NCI-H526 treated with DMSO at 0.1 percent for 48 hours (cell line): ENCODE measurements at regions not wholly inside any gene's neighbourhood (a gene's known extent, or its start where the extent isn't known, plus 50 kb on each side); places are given as distances from the start of the nearest gene placed in this dataset.

Experiments used
- DNase-seq: peaks from one replicate; lab custom pipeline; 2025; lab: John Stamatoyannopoulos, UW

- DNase-seq: no peak
Measured at GRCh38 chr9:117547904-117548303, 133.0 kb upstream of the ASTN2 start.

- DNase-seq: no peak
Measured at GRCh38 chr9:117546894-117547678, 132.2 kb upstream of the ASTN2 start.

GRCh38 chr9:117545846-117546245, 131.0 kb upstream of the ASTN2 start:
- DNase-seq: no peak

- no peak for DNase-seq
Measured at GRCh38 chr9:117543089-117543488, 128.2 kb upstream of the ASTN2 start.

GRCh38 chr9:117542021-117542420, 127.2 kb upstream of the ASTN2 start:
- no peak for DNase-seq

DNA sequence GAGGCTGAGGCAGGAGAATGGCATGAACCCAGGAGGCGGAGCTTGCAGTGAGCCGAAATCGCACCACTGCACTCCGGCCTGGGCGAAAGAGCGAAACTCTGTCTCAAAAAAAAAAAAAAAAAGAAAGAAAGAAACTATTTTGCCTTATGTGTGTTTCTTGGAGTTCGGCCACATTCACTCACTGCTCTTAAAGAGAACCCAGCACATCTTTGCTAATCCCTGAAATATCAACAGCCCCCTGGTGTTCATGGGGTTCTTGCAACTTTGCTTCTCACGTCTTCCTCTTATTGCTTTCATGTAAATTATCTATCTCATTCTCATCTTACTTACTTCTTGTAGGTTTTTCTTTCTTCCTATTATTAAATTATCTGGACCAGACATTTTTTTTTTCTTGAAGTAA, 126.3 kb upstream of the ASTN2 start:
- no peak for DNase-seq

- DNase-seq: no peak
Measured at GRCh38 chr9:117535973-117536372, 121.1 kb upstream of the ASTN2 start.

- DNase-seq: no peak
Measured at GRCh38 chr9:117535434-117535833, 120.6 kb upstream of the ASTN2 start.

GRCh38 chr9:117528225-117528624, 113.4 kb upstream of the ASTN2 start:
- no peak for DNase-seq

GRCh38 chr9:117526674-117527073, 111.8 kb upstream of the ASTN2 start:
- DNase-seq: no peak

DNA sequence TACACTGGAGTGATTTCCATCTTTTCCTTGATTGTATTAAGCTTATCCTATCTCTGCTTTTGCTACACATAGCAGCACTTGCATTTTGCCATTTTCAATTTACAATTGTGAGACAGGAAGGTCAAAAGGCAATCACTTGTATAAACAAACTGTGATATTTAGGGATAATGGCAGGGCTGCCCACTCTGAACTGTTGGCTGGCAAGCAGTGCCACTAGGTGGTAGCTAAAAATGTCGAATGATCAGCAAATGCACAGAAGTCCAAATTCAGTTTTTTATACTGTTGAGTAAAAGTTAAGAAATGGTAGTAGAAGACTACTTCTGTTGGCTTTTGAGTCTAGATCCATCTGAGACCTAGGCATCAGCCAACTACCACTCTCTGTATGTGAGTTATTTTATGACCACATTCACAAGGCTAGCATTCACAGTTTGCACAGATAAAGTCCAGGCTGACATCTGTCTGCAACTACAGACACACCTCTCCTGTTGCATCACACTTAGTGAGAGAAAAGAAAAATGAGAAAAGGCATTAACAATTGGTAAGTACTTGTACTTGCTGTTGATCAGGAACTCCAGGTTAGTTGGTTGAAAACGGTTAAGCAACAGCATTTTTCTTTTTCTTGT, 108.8 kb upstream of the ASTN2 start:
- DNase-seq: no peak

- DNase-seq: no peak
Measured at GRCh38 chr9:117521293-117521692, 106.4 kb upstream of the ASTN2 start.

- peak; percentile 40 for DNase-seq
Measured at GRCh38 chr9:117516676-117517632, 102.1 kb upstream of the ASTN2 start.

DNA sequence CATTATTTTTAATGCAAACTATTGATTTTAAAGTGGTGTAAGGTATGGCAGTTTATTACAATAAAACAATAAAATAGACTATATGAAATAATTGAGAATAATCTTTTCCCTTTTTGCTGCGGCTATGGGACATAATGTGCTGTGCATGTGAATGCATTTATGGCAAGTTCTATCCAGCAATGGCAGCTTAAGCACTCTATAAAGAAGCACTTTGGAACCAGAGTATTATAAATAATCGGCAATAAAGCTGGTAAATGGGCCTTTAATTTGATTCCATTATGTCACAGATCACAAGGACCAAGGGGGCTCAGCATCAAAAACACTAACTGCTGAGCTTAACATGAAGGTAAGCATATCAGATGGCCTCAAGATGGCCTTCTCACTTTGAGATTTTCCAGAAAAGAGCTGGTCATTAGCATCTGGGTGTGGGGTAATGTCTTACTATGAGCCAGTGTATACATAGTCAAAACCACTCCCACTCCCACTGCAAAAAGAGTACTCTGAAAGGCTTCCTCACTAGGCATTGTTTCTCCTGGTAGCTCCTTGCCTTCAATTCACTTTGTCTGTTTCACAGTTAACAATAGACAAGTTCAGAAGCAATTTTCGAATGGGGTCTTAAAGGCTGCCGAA, 97.1 kb upstream of the ASTN2 start:
- DNase-seq: no peak

DNA sequence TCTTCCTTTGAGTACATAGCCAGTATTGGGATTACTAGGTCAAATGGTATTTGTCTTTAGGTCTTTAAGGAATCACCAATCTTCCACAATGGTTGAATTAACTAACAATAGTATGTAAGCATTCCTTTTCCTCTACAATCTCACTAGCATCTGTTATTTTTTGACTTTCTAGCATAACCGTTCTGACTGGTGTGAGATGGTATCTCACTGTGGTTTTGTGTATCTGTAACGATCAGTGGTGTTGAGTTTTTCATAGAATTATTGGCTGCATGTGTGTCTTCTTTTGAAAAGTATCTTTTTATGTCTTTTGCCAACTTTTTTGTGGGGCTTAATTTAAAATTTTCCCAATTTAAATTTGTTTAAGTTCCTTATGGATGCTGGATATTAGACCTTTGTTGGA, 81.5 kb upstream of the ASTN2 start:
- DNase-seq: no peak

DNA sequence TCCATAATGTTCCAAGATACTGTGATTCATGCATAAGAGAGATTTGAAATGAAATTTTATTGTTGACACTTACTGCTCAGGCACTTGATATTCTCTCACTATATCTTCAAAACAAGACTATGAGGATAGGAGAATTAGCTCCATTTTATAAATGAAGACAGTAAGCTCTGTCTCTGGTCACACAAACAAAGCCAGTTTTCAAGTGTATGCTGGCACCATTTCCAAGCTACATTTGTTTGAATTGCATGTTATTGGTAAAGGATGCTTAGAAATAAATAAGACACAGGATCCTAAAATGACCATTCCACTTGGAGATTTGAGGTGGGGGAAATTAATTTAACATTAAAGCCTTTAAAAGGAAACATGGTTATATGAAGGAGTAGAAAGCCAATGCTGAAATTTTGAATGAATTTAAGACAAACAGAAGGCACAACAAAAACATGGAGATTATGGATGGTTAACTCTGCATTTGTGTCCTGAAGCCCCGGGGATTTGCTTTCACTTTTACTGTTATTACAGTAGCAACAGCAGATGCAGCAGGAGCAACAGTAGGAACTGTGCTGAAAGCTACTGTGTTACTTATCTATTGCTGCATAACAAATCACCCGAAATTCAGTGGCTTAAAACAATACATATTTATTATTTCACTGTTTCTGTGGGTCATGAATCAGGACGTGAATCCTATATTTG, 79.7 kb upstream of the ASTN2 start:
- no peak for DNase-seq

DNA sequence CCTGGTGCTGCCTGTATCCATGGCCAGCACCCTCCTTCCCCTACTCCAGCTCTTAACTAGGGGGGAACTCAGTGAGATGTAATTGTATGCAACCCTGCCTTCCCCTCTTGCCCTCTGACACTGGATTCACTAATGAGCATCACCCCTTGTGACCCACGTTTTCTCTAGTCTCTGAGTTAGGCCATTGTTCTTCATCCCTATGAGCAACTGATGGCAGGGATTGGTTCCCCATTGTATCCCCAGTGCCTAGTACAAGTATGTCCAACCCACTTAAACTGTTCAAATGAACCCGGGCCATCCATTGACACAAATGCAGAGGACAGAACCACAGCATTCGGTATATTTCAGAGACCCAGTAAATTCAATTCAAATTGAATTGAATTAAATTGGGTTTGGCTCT, 77.6 kb upstream of the ASTN2 start:
- no peak for DNase-seq

DNA sequence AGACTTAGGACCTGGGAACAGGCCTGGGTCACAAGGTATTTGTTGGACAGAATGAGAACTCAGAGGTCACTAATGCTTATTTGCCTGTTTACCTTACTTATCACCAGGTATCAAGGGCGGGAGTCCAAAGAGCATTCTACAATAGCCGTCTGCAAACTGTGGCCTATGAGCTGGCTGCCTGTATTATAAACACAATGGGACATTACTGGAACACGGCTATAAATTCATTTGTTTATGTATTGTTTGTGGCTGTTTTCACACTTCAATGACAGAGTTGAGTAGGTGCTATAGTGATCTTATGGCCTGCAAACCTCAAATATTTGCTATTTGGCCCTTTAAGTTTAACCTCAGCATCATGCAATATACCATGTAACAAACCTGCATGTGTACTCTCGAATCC, 76.6 kb upstream of the ASTN2 start:
- DNase-seq: no peak

GRCh38 chr9:117490199-117490598, 75.3 kb upstream of the ASTN2 start:
- DNase-seq: peak; percentile 26

DNA sequence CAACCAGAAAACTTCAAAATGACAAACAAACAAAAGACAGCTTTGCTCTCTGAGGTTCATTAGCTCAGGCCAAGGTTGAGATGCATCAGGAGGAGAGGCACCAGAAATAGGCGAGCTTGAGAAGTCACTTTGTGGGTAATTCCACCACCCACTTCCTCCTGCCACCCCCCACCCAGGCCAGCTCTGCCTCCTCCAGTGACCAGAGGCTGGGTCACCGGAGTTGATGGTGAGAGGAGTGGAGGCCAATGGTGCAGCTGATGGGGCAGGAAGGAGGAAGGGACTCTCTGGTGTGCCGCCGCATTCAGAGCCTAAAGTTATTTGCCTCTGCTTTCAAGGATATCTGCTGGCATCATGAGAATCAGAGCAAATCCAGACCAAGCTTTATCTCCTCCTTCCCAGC, 73.8 kb upstream of the ASTN2 start:
- no peak for DNase-seq

DNA sequence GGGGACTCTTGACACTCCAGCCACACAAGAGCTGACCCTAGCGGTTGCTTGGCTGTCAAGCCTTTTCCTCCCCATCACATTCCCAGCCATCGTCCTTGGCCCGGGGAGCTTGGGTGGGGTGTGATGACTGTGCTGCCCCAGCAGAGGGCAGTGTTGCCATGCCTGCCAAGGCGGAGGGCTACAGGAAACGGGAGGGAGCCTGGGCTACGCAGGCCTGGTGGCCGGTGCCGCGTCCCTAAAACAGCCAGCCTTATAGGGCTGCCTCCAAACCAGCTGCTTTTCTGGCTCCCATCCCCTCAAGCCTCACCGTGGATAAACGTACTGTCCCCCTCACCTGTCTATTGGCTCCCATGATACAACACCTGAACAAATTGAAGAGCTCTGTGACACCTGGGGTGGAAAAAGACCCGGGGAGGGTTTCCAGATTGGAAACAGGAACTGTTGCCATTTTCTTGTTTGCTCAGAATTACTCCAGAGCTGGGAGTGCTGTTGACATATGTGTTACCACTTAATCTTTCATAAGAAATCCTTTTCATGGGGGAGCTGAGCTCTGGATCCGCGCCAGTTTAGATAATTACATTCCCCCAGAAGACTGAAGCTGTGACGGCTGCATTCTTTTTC, 72.8 kb upstream of the ASTN2 start:
- DNase-seq: peak; percentile 27
